Sigmoid colon (tissue), 4 donors: ENCODE measurements at regions not wholly inside any gene's neighbourhood (a gene's known extent, or its start where the extent isn't known, plus 50 kb on each side); places are given as distances from the start of the nearest gene placed in this dataset.

Experiments used
- CTCF ChIP-seq, 4 experiments: fragments of 450-650 bp in 3 of 4; fragments of 200-600 bp in 1 of 4; IDR thresholded peaks; one replicate each; pipeline ENCODE4 v1.5.1; 2016 to 2019; ENCODE audit warnings: antibody characterized with exemption in 4 of 4, mild to moderate bottlenecking in 3 of 4, moderate library complexity in 2 of 4
- EP300 ChIP-seq, 4 donors: sonication (generic); formaldehyde crosslinking; IDR thresholded peaks; one replicate each; pipeline ENCODE4 v1.6.1; 2017; ENCODE audit warnings: antibody characterized with exemption in 4 of 4
- POLR2AphosphoS5 ChIP-seq, 4 donors: sonication (generic); formaldehyde crosslinking; IDR thresholded peaks; one replicate each; pipeline ENCODE4 v1.6.1; 2017; ENCODE audit warnings: antibody characterized with exemption in 4 of 4

GRCh38 chr5:155957884-155958283 is 369.1 kb upstream of the SGCD start:
- TF ChIP-seq POLR2AphosphoS5 (IDR thresholded peaks at IDR 0.05) (no peak), EP300 (IDR thresholded peaks at IDR 0.05) (no peak), CTCF (IDR thresholded peaks at IDR 0.05) (no peak)
